ENCODE measurements at regions not wholly inside any gene's neighbourhood (a gene's known extent, or its start where the extent isn't known, plus 50 kb on each side); places are given as distances from the start of the nearest gene placed in this dataset.

- DNase-seq (ENCODE audit: low spot score) = no peak
- Histone ChIP-seq H3K9me3 (ENCODE audit: low read length) (no peaks in the 10 kb centered on the region), H2AFZ (ENCODE audit: low read length) (no peak overlapping the region), H3K27ac (ENCODE audit: low read depth, low read length, poor library complexity, severe bottlenecking) (no peak overlapping the region), H3K4me1 (ENCODE audit: insufficient read depth, low read length, poor library complexity, severe bottlenecking) (no peaks in the 10 kb centered on the region), H3K9me2 (ENCODE audit: insufficient read depth, low read length) (no peaks in the 10 kb centered on the region), H4K20me1 (ENCODE audit: insufficient read depth, low read length) (no peaks in the 10 kb centered on the region), H3K36me3 (ENCODE audit: insufficient read depth, low read length) (no peaks in the 10 kb centered on the region), H3K4me3 (ENCODE audit: low read depth, low read length, poor library complexity, severe bottlenecking) (no peak overlapping the region), H3K4me2 (ENCODE audit: low read length) (no peak overlapping the region), H3K79me2 (ENCODE audit: insufficient read depth, low read depth, low read length) (no peaks in the 10 kb centered on the region)
- ChIA-PET CTCF (ENCODE audit: unreplicated experiment) (no interaction called here), POLR2A (no interaction called here)
- intact Hi-C loops (cut with micrococcal nuclease; ENCODE audit: unreplicated experiment) = no loop called here
- TF ChIP-seq, protein P1, sequence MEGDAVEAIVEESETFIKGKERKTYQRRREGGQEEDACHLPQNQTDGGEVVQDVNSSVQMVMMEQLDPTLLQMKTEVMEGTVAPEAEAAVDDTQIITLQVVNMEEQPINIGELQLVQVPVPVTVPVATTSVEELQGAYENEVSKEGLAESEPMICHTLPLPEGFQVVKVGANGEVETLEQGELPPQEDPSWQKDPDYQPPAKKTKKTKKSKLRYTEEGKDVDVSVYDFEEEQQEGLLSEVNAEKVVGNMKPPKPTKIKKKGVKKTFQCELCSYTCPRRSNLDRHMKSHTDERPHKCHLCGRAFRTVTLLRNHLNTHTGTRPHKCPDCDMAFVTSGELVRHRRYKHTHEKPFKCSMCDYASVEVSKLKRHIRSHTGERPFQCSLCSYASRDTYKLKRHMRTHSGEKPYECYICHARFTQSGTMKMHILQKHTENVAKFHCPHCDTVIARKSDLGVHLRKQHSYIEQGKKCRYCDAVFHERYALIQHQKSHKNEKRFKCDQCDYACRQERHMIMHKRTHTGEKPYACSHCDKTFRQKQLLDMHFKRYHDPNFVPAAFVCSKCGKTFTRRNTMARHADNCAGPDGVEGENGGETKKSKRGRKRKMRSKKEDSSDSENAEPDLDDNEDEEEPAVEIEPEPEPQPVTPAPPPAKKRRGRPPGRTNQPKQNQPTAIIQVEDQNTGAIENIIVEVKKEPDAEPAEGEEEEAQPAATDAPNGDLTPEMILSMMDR (conservative IDR thresholded peaks at IDR 0.05; ENCODE audit: low read length) = no peak
- no peak for TF ChIP-seq EZH2phosphoT487 (IDR thresholded peaks at IDR 0.05; ENCODE audit: borderline replicate concordance, low read depth, low read length)
- no TSS peak for BruUV-seq (replicated peaks)
Observed at GRCh38 chrX:138858438-138858837, 146.9 kb upstream of the FGF13 start.

- Histone ChIP-seq H3K4me3 (ENCODE audit: low read depth, low read length, poor library complexity, severe bottlenecking) (no peak overlapping the region), H3K9me2 (ENCODE audit: insufficient read depth, low read length) (no peaks in the 10 kb centered on the region), H3K9me3 (ENCODE audit: low read length) (no peaks in the 10 kb centered on the region), H3K79me2 (ENCODE audit: insufficient read depth, low read depth, low read length) (no peaks in the 10 kb centered on the region), H3K4me2 (ENCODE audit: low read length) (no peak overlapping the region), H3K36me3 (ENCODE audit: insufficient read depth, low read length) (no peaks in the 10 kb centered on the region), H4K20me1 (ENCODE audit: insufficient read depth, low read length) (no peaks in the 10 kb centered on the region), H3K4me1 (ENCODE audit: insufficient read depth, low read length, poor library complexity, severe bottlenecking) (no peaks in the 10 kb centered on the region), H3K27ac (ENCODE audit: low read depth, low read length, poor library complexity, severe bottlenecking) (no peak overlapping the region), H2AFZ (ENCODE audit: low read length) (no peak overlapping the region)
- no peak for DNase-seq (ENCODE audit: low spot score)
- no peak for TF ChIP-seq EZH2phosphoT487 (IDR thresholded peaks at IDR 0.05; ENCODE audit: borderline replicate concordance, low read depth, low read length)
- TF ChIP-seq, protein P1 (conservative IDR thresholded peaks at IDR 0.05; ENCODE audit: low read length) = no peak
- intact Hi-C loops (cut with micrococcal nuclease; ENCODE audit: unreplicated experiment) = no loop called here
- POLR2A ChIA-PET = no interaction called here
- CTCF ChIA-PET (ENCODE audit: unreplicated experiment) = no interaction called here
- no TSS peak for BruUV-seq (replicated peaks)
Observed at GRCh38 chrX:138856881-138857604, 145.5 kb upstream of the FGF13 start.

GRCh38 chrX:138853936-138854335 is 142.4 kb upstream of the FGF13 start:
- intact Hi-C loops (cut with micrococcal nuclease; ENCODE audit: unreplicated experiment) = no loop called here
- no TSS peak for BruUV-seq (replicated peaks)
- H3K9me2 ChIP-seq (ENCODE audit: insufficient read depth, low read length) = no peaks in the 10 kb centered on the region
- no peaks in the 10 kb centered on the region for H3K79me2 ChIP-seq (ENCODE audit: insufficient read depth, low read depth, low read length)
- no peak overlapping the region for H3K4me2 ChIP-seq (ENCODE audit: low read length)
- TF ChIP-seq, protein P1 (conservative IDR thresholded peaks at IDR 0.05; ENCODE audit: low read length) = no peak
- no peak for TF ChIP-seq EZH2phosphoT487 (IDR thresholded peaks at IDR 0.05; ENCODE audit: borderline replicate concordance, low read depth, low read length)
- H3K36me3 ChIP-seq (ENCODE audit: insufficient read depth, low read length) = no peaks in the 10 kb centered on the region
- ChIA-PET POLR2A (no interaction called here), CTCF (ENCODE audit: unreplicated experiment) (no interaction called here)
- no peak for DNase-seq (ENCODE audit: low spot score)
- H4K20me1 ChIP-seq (ENCODE audit: insufficient read depth, low read length) = no peaks in the 10 kb centered on the region
- no peak overlapping the region for H3K4me3 ChIP-seq (ENCODE audit: low read depth, low read length, poor library complexity, severe bottlenecking)
- H2AFZ ChIP-seq (ENCODE audit: low read length) = no peak overlapping the region
- H3K27ac ChIP-seq (ENCODE audit: low read depth, low read length, poor library complexity, severe bottlenecking) = no peak overlapping the region
- H3K4me1 ChIP-seq (ENCODE audit: insufficient read depth, low read length, poor library complexity, severe bottlenecking) = no peaks in the 10 kb centered on the region
- no peaks in the 10 kb centered on the region for H3K9me3 ChIP-seq (ENCODE audit: low read length)
